ENCODE measurements at regions not wholly inside any gene's neighbourhood (a gene's known extent, or its start where the extent isn't known, plus 50 kb on each side); places are given as distances from the start of the nearest gene placed in this dataset.
A peak's percentile ranks its signal among the peaks of the same experiment; 100 is the strongest.
"Not testable (repeated sequence)": the region's sequence is repeated elsewhere in the genome, so short reads cannot be mapped to it uniquely, and the experiment has no call there.

DNA sequence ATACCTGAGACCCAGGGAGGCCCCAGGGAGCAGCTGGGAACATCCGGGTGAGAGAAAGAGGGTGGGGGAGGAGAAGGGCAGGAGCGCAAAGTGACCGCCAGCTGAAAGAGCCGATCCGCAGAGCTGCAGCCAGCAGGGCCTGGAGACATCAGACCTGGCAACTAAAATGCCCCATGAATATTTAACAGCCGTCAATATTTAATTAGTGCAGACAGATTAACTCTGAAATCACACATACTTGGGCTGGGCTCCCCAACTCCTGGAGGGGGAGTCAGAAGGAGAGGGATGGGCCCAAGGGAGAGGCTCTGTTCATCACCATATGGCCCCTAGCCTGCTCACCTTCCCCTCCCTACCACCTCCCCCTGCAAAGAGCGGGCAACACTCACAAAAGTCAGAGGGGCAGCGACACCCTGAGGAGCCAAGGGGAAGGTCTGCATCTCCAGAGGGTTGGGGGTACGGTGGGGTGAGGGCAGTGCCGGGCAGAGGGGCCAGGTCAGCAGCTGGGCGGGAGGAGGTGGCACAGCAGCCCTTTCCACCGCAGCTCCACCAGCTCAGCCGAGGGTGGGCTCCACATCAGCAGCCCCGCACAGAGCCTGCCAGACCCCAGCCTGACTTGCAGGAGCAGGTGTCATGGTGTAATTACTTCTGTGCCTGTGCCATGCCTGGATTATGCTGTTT, 61.9 kb upstream of the CCL1 start (continued):
- TF ChIP-seq, protein P1, sequence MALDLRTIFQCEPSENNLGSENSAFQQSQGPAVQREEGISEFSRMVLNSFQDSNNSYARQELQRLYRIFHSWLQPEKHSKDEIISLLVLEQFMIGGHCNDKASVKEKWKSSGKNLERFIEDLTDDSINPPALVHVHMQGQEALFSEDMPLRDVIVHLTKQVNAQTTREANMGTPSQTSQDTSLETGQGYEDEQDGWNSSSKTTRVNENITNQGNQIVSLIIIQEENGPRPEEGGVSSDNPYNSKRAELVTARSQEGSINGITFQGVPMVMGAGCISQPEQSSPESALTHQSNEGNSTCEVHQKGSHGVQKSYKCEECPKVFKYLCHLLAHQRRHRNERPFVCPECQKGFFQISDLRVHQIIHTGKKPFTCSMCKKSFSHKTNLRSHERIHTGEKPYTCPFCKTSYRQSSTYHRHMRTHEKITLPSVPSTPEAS (tag by site-specific recombination; IDR thresholded peaks at IDR 0.05), result no peak
- TF ChIP-seq, protein P2, sequence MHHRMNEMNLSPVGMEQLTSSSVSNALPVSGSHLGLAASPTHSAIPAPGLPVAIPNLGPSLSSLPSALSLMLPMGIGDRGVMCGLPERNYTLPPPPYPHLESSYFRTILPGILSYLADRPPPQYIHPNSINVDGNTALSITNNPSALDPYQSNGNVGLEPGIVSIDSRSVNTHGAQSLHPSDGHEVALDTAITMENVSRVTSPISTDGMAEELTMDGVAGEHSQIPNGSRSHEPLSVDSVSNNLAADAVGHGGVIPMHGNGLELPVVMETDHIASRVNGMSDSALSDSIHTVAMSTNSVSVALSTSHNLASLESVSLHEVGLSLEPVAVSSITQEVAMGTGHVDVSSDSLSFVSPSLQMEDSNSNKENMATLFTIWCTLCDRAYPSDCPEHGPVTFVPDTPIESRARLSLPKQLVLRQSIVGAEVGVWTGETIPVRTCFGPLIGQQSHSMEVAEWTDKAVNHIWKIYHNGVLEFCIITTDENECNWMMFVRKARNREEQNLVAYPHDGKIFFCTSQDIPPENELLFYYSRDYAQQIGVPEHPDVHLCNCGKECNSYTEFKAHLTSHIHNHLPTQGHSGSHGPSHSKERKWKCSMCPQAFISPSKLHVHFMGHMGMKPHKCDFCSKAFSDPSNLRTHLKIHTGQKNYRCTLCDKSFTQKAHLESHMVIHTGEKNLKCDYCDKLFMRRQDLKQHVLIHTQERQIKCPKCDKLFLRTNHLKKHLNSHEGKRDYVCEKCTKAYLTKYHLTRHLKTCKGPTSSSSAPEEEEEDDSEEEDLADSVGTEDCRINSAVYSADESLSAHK (tag by site-specific recombination; IDR thresholded peaks at IDR 0.05), result no peak
- TF ChIP-seq ZNF114 (tag by site-specific recombination; IDR thresholded peaks at IDR 0.05) (no peak), ZNF624 (tag by site-specific recombination; IDR thresholded peaks at IDR 0.05) (no peak), ZNF146 (tag by site-specific recombination; IDR thresholded peaks at IDR 0.05) (no peak), ZNF777 (tag by site-specific recombination; IDR thresholded peaks at IDR 0.05; ENCODE audit: borderline replicate concordance) (no peak)

DNA sequence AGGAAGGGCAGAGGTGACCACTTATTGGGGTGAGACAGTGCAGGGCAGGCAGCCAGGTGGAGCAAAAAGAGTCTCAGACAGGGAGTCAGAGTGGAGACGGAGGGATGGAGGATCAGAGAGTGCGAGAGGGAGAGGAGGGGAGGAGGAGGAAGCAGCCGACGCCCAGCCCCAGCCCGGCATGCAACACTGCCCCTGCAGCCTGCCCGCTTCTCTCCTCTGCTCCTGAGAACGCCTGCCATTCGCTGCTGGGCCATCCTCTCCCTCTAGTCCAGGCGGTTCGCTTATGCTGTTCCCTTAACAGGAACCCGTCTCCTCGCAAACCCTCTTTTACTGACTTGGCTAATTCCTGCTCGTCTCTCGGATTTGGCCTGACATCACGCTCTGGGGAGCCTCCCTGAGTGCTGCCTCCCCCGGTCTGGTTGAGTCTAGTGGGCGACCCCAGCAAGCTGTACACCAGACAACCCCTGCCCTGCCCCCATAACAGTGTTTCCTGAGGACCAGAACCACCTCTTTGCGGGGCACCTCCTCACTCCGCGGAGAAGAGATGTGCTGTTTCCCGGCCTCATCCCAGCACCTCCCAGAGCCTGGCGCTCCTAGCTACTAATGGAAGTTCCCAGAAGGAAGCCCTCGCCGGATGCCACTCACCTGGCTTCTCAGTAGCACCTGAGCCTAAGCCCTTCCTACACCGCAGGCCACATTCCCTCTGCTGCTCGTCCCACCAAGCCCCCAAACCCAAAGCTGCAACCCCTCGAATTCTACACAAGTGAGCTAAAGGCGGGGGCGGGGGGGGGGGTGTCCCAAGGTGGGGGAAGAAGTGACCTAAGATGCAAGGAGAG, 61.2 kb upstream of the CCL1 start:
- Histone ChIP-seq H3K36me3 (ENCODE audit: control insufficient read depth in 2 of 2, insufficient read depth in 1 of 2, low read length in 2 of 2) (no peaks in the 10 kb centered on the region), H3K4me1 (ENCODE audit: control insufficient read depth, insufficient read depth, low read length) (no peaks in the 10 kb centered on the region), H3K4me3 (ENCODE audit: low read depth, low read length) (no peak overlapping the region), H3K27ac (ENCODE audit: extremely low read depth, low read depth, low read length) (no peak overlapping the region), H3K9me3 (ENCODE audit: control insufficient read depth, insufficient read depth, low read depth, low read length) (no peaks in the 10 kb centered on the region)
- ChIA-PET POLR2A (no interaction called here), CTCF (no interaction called here)
- TF ChIP-seq ZNF600 (tag by site-specific recombination; IDR thresholded peaks at IDR 0.05) (no peak), KLF16 (tag by site-specific recombination; IDR thresholded peaks at IDR 0.05) (no peak), ZNF132 (tag by site-specific recombination; IDR thresholded peaks at IDR 0.05; ENCODE audit: borderline replicate concordance) (no peak), HOXD13 (CRISPR knock-in tag; IDR thresholded peaks at IDR 0.05; ENCODE audit: borderline replicate concordance) (0 out of 2 replicates have a peak, but pooled peaks have one; percentile 19), ZNF266 (tag by site-specific recombination; IDR thresholded peaks at IDR 0.05; ENCODE audit: low read depth) (no peak), SETDB1 (IDR thresholded peaks at IDR 0.05; ENCODE audit: insufficient read length, low read length) (no peak)
- TF ChIP-seq, protein P3, sequence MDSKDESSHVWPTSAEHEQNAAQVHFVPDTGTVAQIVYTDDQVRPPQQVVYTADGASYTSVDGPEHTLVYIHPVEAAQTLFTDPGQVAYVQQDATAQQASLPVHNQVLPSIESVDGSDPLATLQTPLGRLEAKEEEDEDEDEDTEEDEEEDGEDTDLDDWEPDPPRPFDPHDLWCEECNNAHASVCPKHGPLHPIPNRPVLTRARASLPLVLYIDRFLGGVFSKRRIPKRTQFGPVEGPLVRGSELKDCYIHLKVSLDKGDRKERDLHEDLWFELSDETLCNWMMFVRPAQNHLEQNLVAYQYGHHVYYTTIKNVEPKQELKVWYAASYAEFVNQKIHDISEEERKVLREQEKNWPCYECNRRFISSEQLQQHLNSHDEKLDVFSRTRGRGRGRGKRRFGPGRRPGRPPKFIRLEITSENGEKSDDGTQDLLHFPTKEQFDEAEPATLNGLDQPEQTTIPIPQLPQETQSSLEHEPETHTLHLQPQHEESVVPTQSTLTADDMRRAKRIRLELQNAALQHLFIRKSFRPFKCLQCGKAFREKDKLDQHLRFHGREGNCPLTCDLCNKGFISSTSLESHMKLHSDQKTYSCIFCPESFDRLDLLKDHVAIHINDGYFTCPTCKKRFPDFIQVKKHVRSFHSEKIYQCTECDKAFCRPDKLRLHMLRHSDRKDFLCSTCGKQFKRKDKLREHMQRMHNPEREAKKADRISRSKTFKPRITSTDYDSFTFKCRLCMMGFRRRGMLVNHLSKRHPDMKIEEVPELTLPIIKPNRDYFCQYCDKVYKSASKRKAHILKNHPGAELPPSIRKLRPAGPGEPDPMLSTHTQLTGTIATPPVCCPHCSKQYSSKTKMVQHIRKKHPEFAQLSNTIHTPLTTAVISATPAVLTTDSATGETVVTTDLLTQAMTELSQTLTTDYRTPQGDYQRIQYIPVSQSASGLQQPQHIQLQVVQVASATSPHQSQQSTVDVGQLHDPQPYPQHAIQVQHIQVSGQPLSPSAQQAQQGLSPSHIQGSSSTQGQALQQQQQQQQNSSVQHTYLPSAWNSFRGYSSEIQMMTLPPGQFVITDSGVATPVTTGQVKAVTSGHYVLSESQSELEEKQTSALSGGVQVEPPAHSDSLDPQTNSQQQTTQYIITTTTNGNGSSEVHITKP (tag by site-specific recombination; IDR thresholded peaks at IDR 0.05), result no peak

DNA sequence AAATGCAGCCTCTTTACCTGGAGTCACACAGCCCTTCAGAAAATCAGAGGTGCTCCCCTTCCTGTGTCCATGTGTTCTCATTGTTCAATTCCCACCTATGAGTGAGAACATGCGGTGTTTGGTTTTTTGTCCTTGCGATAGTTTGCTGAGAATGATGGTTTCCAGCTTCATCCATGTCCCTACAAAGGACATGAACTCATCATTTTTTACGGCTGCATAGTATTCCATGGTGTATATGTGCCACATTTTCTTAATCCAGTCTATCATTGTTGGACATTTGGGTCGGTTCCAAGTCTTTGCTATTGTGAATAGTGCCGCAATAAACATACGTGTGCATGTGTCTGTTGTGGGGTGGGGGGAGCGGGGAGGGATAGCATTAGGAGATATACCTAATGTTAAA, 60.3 kb upstream of the CCL1 start:
- H3K27ac ChIP-seq (ENCODE audit: extremely low read depth, low read depth, low read length); H3K4me1 ChIP-seq (ENCODE audit: control insufficient read depth, insufficient read depth, low read length); POLR2A ChIA-PET; H3K4me3 ChIP-seq (ENCODE audit: low read depth, low read length); H3K36me3 ChIP-seq (ENCODE audit: control insufficient read depth in 2 of 2, insufficient read depth in 1 of 2, low read length in 2 of 2); H3K9me3 ChIP-seq (ENCODE audit: control insufficient read depth, insufficient read depth, low read depth, low read length): not testable (repeated sequence)
- TF ChIP-seq ZNF146 (tag by site-specific recombination; IDR thresholded peaks at IDR 0.05), result peak; percentile 90
- CTCF ChIA-PET, result interaction anchor here (0.6 to 1.5 kb wide), 2 partner anchors 119 to 186 kb away, joined by 3 to 5 read pairs; no protein-coding TSS in a partner anchor

Measured in HEK293 (cell line).